GM12892 (cell line): ENCODE measurements at regions not wholly inside any gene's neighbourhood (a gene's known extent, or its start where the extent isn't known, plus 50 kb on each side); places are given as distances from the start of the nearest gene placed in this dataset.

Experiments
- POLR2A ChIP-seq: IDR thresholded peaks from 2 replicates; pipeline ENCODE4 v1.6.1; 2011; ENCODE audit warnings: low read depth, low read length, control low read depth
- POLR2AphosphoS5 ChIP-seq: IDR thresholded peaks from 2 replicates; pipeline ENCODE4 v1.6.1; 2011; ENCODE audit warnings: low read depth, low read length, control low read depth
- TAF1 ChIP-seq: IDR thresholded peaks from 2 replicates; pipeline ENCODE4 v1.6.1; 2011; ENCODE audit warnings: low read depth, mild to moderate bottlenecking, control low read depth, low read length, borderline replicate concordance

DNA sequence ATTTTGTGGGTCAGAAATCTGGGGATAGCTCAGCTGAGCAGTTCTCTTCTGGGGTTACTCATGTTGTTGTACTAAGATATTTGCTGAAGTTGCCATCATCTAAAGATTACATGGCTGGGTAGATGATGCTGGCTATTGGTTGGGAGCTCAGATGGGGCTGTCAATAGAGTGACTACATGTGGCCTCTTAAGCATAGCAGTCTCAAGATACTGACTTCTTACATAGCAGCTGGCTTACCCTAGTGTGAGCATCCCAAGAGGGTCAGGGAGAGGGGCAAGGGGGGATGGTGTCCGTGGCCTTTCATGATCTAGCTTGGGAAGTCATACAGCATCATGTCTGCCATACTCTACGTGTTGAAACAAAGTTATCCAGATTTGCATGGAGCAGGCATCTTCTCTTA is 90.1 kb upstream of the HMGA2 start:
- TF ChIP-seq POLR2A (no peak), POLR2AphosphoS5 (no peak), TAF1 (no peak)
